MCF 10A (cell line): ENCODE measurements at regions not wholly inside any gene's neighbourhood (a gene's known extent, or its start where the extent isn't known, plus 50 kb on each side); places are given as distances from the start of the nearest gene placed in this dataset.

Source experiments
- BruUV-seq: library from RNA; stranded (reverse); fragments of 400-500 nt; replicated peaks from 2 replicates; lab custom pipeline; 2021; lab: Mats Ljungman, UMichigan
- CTCF ChIA-PET: fragments of 300-600 bp; sonication (Branson Sonifier 250); formaldehyde crosslinking; extraction: SDS; loops from one replicate; lab custom pipeline; 2021; ENCODE audit warnings: antibody characterized with exemption, inconsistent platforms; lab: Yijun Ruan, JAX
- POLR2A ChIA-PET: fragments of 300-600, 350-650 bp; sonication (Branson Sonifier 250); formaldehyde crosslinking; extraction: SDS; loops from one replicate; lab custom pipeline; 2020; ENCODE audit warnings: antibody characterized with exemption, inconsistent platforms; lab: Yijun Ruan, JAX
- DNase-seq: peaks from one replicate; pipeline ENCODE4 v3.0.0-alpha.2; 2018; ENCODE audit not compliant: unreplicated experiment
- H3K27ac Mint-ChIP-seq: one replicate; pipeline ENCODE4 v1.8.0; 2022; ENCODE audit warnings: mild to moderate bottlenecking, low read depth, mixed read lengths; ENCODE audit not compliant: unreplicated experiment
- H3K27me3 Mint-ChIP-seq: one replicate; pipeline ENCODE4 v1.8.0; 2022; ENCODE audit warnings: mixed read lengths; ENCODE audit not compliant: insufficient read depth, unreplicated experiment
- H3K36me3 Mint-ChIP-seq: one replicate; pipeline ENCODE4 v1.8.0; 2022; ENCODE audit warnings: mild to moderate bottlenecking, moderate library complexity, mixed read lengths; ENCODE audit not compliant: insufficient read depth, unreplicated experiment
- H3K4me1 Mint-ChIP-seq: one replicate; pipeline ENCODE4 v1.8.0; 2022; ENCODE audit warnings: mixed read lengths; ENCODE audit not compliant: insufficient read depth, unreplicated experiment
- H3K4me3 Mint-ChIP-seq: one replicate; pipeline ENCODE4 v1.8.0; 2022; ENCODE audit warnings: mild to moderate bottlenecking, moderate library complexity, mixed read lengths; ENCODE audit not compliant: unreplicated experiment
- H3K9me3 Mint-ChIP-seq: one replicate; pipeline ENCODE4 v1.8.0; 2022; ENCODE audit warnings: mixed read lengths; ENCODE audit not compliant: unreplicated experiment
- CTCF ChIP-seq: fragments of 200-600 bp; IDR thresholded peaks from one replicate; pipeline ENCODE4 v1.8.0; 2022; ENCODE audit warnings: antibody characterized with exemption, mild to moderate bottlenecking; ENCODE audit not compliant: unreplicated experiment
- intact Hi-C: fragments of 100-400 bp; cut with micrococcal nuclease; formaldehyde crosslinking; loops from 2 replicates; pipeline ENCODE4 v1.14.1; 2022

GRCh38 chr18:60493066-60493465, 120.5 kb upstream of the MC4R start:
- Mint-ChIP-seq H3K27me3 (peaks cover 87% of the 10 kb centered on the region), H3K4me1 (no peaks in the 10 kb centered on the region), H3K36me3 (no peaks in the 10 kb centered on the region), H3K4me3 (no peak overlapping the region), H3K27ac (no peak overlapping the region), H3K9me3 (no peaks in the 10 kb centered on the region)
- ChIA-PET POLR2A (no interaction called here), CTCF (no interaction called here)
- no TSS peak for BruUV-seq
- no peak for DNase-seq
- TF ChIP-seq CTCF: no peak
- intact Hi-C loops: no loop called here

- no peak for TF ChIP-seq CTCF
- no peak overlapping the region for H3K27ac Mint-ChIP-seq
- H3K9me3 Mint-ChIP-seq: no peaks in the 10 kb centered on the region
- ChIA-PET CTCF (no interaction called here), POLR2A (no interaction called here)
- H3K27me3 Mint-ChIP-seq: peaks cover 64% of the 10 kb centered on the region
- no peak for DNase-seq
- no TSS peak for BruUV-seq
- H3K4me1 Mint-ChIP-seq: no peaks in the 10 kb centered on the region
- no peaks in the 10 kb centered on the region for H3K36me3 Mint-ChIP-seq
- no peak overlapping the region for H3K4me3 Mint-ChIP-seq
- intact Hi-C loops: no loop called here
Measured at GRCh38 chr18:60499675-60500074, 127.1 kb upstream of the MC4R start.

- Mint-ChIP-seq H3K4me1 (no peaks in the 10 kb centered on the region), H3K4me3 (no peak overlapping the region), H3K27me3 (peaks cover 62% of the 10 kb centered on the region), H3K27ac (no peak overlapping the region), H3K9me3 (no peaks in the 10 kb centered on the region), H3K36me3 (no peaks in the 10 kb centered on the region)
- POLR2A ChIA-PET: no interaction called here
- no TSS peak for BruUV-seq
- intact Hi-C loops: no loop called here
- CTCF ChIA-PET: interaction anchor here (1.4 to 1.8 kb wide), 2 partner anchors 505 to 513 kb away, joined by 4 to 5 read pairs; no protein-coding TSS in a partner anchor
- DNase-seq: no peak
- TF ChIP-seq CTCF: no peak
Measured at GRCh38 chr18:60500960-60501359, 128.4 kb upstream of the MC4R start.

- intact Hi-C loops: no loop called here
- DNase-seq: no peak
- CTCF ChIA-PET: interaction anchor here (1.0 kb wide), 1 partner anchor 506 kb away, joined by 5 read pairs; no protein-coding TSS in a partner anchor
- Mint-ChIP-seq H3K36me3 (no peaks in the 10 kb centered on the region), H3K4me3 (no peak overlapping the region), H3K27me3 (peaks cover 69% of the 10 kb centered on the region), H3K27ac (no peak overlapping the region), H3K9me3 (no peaks in the 10 kb centered on the region), H3K4me1 (no peaks in the 10 kb centered on the region)
- no TSS peak for BruUV-seq
- POLR2A ChIA-PET: no interaction called here
- no peak for TF ChIP-seq CTCF
Measured at GRCh38 chr18:60502591-60502990, 130.0 kb upstream of the MC4R start.
